GM18870 (cell line): ENCODE measurements at regions not wholly inside any gene's neighbourhood (a gene's known extent, or its start where the extent isn't known, plus 50 kb on each side); places are given as distances from the start of the nearest gene placed in this dataset.

Experiments
- ATAC-seq: cut with Tn5 transposase; IDR thresholded peaks from one replicate; pipeline ENCODE4 v1.9.1; 2021; ENCODE audit warnings: moderate library complexity; ENCODE audit not compliant: unreplicated experiment

- ATAC-seq: no peak
These were observed 99.8 kb downstream of the SPRY1 start for GRCh38 chr4:123496421-123496820.

GRCh38 chr4:123497340-123497739 lies 100.7 kb downstream of the SPRY1 start:
- no peak for ATAC-seq

- no peak for ATAC-seq
These were observed 105.1 kb downstream of the SPRY1 start for GRCh38 chr4:123501733-123502132.

- no peak for ATAC-seq
These were observed 107.2 kb downstream of the SPRY1 start for GRCh38 chr4:123503698-123504363.

- no peak for ATAC-seq
These were observed 108.8 kb downstream of the SPRY1 start for GRCh38 chr4:123505095-123506010.

- ATAC-seq: no peak
These were observed 109.6 kb downstream of the SPRY1 start for GRCh38 chr4:123506011-123506695.

- ATAC-seq: no peak
These were observed 110.8 kb downstream of the SPRY1 start for GRCh38 chr4:123507376-123507775.

- ATAC-seq: no peak
These were observed 113.6 kb downstream of the SPRY1 start for GRCh38 chr4:123510221-123510620.

- no peak for ATAC-seq
These were observed 114.1 kb downstream of the SPRY1 start for GRCh38 chr4:123510659-123511058.

GRCh38 chr4:123516576-123516975 lies 120.0 kb downstream of the SPRY1 start:
- ATAC-seq: no peak

- ATAC-seq: no peak
These were observed 120.6 kb downstream of the SPRY1 start for GRCh38 chr4:123517176-123517575.

- ATAC-seq: no peak
These were observed 121.4 kb downstream of the SPRY1 start for GRCh38 chr4:123517971-123518370.

GRCh38 chr4:123520325-123520724 lies 123.7 kb downstream of the SPRY1 start:
- peak; percentile 60 for ATAC-seq

GRCh38 chr4:123522081-123522480 lies 125.5 kb downstream of the SPRY1 start:
- no peak for ATAC-seq

GRCh38 chr4:123522646-123523045 lies 126.1 kb downstream of the SPRY1 start:
- no peak for ATAC-seq

GRCh38 chr4:123524958-123525628 lies 128.5 kb downstream of the SPRY1 start:
- no peak for ATAC-seq

GRCh38 chr4:123526511-123526910 lies 129.9 kb downstream of the SPRY1 start:
- ATAC-seq: no peak

GRCh38 chr4:123528501-123529277 lies 132.1 kb downstream of the SPRY1 start:
- ATAC-seq: no peak

- no peak for ATAC-seq
These were observed 132.6 kb downstream of the SPRY1 start for GRCh38 chr4:123529278-123529568.

- ATAC-seq: no peak
These were observed 133.8 kb downstream of the SPRY1 start for GRCh38 chr4:123530357-123530756.
